ENCODE measurements at regions not wholly inside any gene's neighbourhood (a gene's known extent, or its start where the extent isn't known, plus 50 kb on each side); places are given as distances from the start of the nearest gene placed in this dataset.

- H3K4me3 ChIP-seq (ENCODE audit: low read depth, low read length): no peak overlapping the region
- DNase-seq (ENCODE audit: low read depth): no peak
These were observed 527.0 kb downstream of the TLE1 start for GRCh38 chr9:81162361-81162760.

GRCh38 chr9:81156381-81156780 is 533.0 kb downstream of the TLE1 start:
- no peak for DNase-seq (ENCODE audit: low read depth)
- H3K4me3 ChIP-seq (ENCODE audit: low read depth, low read length): no peak overlapping the region

GRCh38 chr9:81150016-81150625 is 539.2 kb downstream of the TLE1 start:
- DNase-seq (ENCODE audit: low read depth): no peak
- H3K4me3 ChIP-seq (ENCODE audit: low read depth, low read length): no peak overlapping the region

- H3K4me3 ChIP-seq (ENCODE audit: low read depth, low read length): no peak overlapping the region
- DNase-seq (ENCODE audit: low read depth): no peak
These were observed 542.5 kb downstream of the TLE1 start for GRCh38 chr9:81146684-81147337.

- H3K4me3 ChIP-seq (ENCODE audit: low read depth, low read length): no peak overlapping the region
- no peak for DNase-seq (ENCODE audit: low read depth)
These were observed 543.1 kb downstream of the TLE1 start for GRCh38 chr9:81146241-81146640.

GRCh38 chr9:81145331-81145963 is 543.9 kb downstream of the TLE1 start:
- H3K4me3 ChIP-seq (ENCODE audit: low read depth, low read length): no peak overlapping the region
- peak; percentile 45 for DNase-seq (ENCODE audit: low read depth)

- no peak for DNase-seq (ENCODE audit: low read depth)
- H3K4me3 ChIP-seq (ENCODE audit: low read depth, low read length): no peak overlapping the region
These were observed 547.4 kb downstream of the TLE1 start for GRCh38 chr9:81141961-81142360.

GRCh38 chr9:81137976-81138568 is 551.3 kb downstream of the TLE1 start:
- no peak overlapping the region for H3K4me3 ChIP-seq (ENCODE audit: low read depth, low read length)

GRCh38 chr9:81132796-81133195 is 556.6 kb downstream of the TLE1 start:
- no peak for DNase-seq (ENCODE audit: low read depth)
- no peak overlapping the region for H3K4me3 ChIP-seq (ENCODE audit: low read depth, low read length)

More at GRCh38 chr9:81137976-81138568, 551.3 kb downstream of the TLE1 start:
- DNase-seq (ENCODE audit: low read depth): no peak

- no peak overlapping the region for H3K4me3 ChIP-seq (ENCODE audit: low read depth, low read length)
- DNase-seq (ENCODE audit: low read depth): no peak
These were observed 557.0 kb downstream of the TLE1 start for GRCh38 chr9:81132318-81132717.

GRCh38 chr9:81128701-81129100 is 560.6 kb downstream of the TLE1 start:
- DNase-seq (ENCODE audit: low read depth): no peak
- no peak overlapping the region for H3K4me3 ChIP-seq (ENCODE audit: low read depth, low read length)

GRCh38 chr9:81125446-81126092 is 563.8 kb downstream of the TLE1 start:
- no peak overlapping the region for H3K4me3 ChIP-seq (ENCODE audit: low read depth, low read length)
- peak; percentile 67 for DNase-seq (ENCODE audit: low read depth)

GRCh38 chr9:81123526-81123925 is 565.8 kb downstream of the TLE1 start:
- DNase-seq (ENCODE audit: low read depth): no peak
- H3K4me3 ChIP-seq (ENCODE audit: low read depth, low read length): no peak overlapping the region

GRCh38 chr9:81122749-81123148 is 566.6 kb downstream of the TLE1 start:
- DNase-seq (ENCODE audit: low read depth): no peak
- H3K4me3 ChIP-seq (ENCODE audit: low read depth, low read length): no peak overlapping the region

GRCh38 chr9:81119591-81119990 is 569.8 kb downstream of the TLE1 start:
- no peak overlapping the region for H3K4me3 ChIP-seq (ENCODE audit: low read depth, low read length)
- no peak for DNase-seq (ENCODE audit: low read depth)

GRCh38 chr9:81118416-81118815 is 570.9 kb downstream of the TLE1 start:
- DNase-seq (ENCODE audit: low read depth): no peak

GRCh38 chr9:81116340-81117137 is 572.8 kb downstream of the TLE1 start:
- DNase-seq (ENCODE audit: low read depth): no peak
- H3K4me3 ChIP-seq (ENCODE audit: low read depth, low read length): no peak overlapping the region

More at GRCh38 chr9:81118416-81118815, 570.9 kb downstream of the TLE1 start:
- H3K4me3 ChIP-seq (ENCODE audit: low read depth, low read length): no peak overlapping the region

GRCh38 chr9:81113453-81114124 is 575.8 kb downstream of the TLE1 start:
- no peak overlapping the region for H3K4me3 ChIP-seq (ENCODE audit: low read depth, low read length)
- no peak for DNase-seq (ENCODE audit: low read depth)

Measured in skeletal muscle cell (primary cell).